ENCODE measurements at regions not wholly inside any gene's neighbourhood (a gene's known extent, or its start where the extent isn't known, plus 50 kb on each side); places are given as distances from the start of the nearest gene placed in this dataset.

- Histone ChIP-seq H3K9me2 (replicated peaks; ENCODE audit: low read depth, low read length) (no peaks in the 10 kb centered on the region), H3K79me2 (ENCODE audit: insufficient read depth, low read length) (no peaks in the 10 kb centered on the region), H3K9me3 (ENCODE audit: insufficient read depth, low read depth, low read length) (no peaks in the 10 kb centered on the region), H4K20me1 (ENCODE audit: insufficient read depth, low read length, poor library complexity, severe bottlenecking) (no peaks in the 10 kb centered on the region), H3K4me3 (ENCODE audit: low read length, poor library complexity, severe bottlenecking) (no peak overlapping the region), H3K36me3 (ENCODE audit: insufficient read depth, low read length) (no peaks in the 10 kb centered on the region), H3F3A (ENCODE audit: low read depth) (no peaks in the 10 kb centered on the region), H2AFZ (ENCODE audit: low read length) (no peak overlapping the region), H3K4me1 (ENCODE audit: insufficient read depth, low read length, poor library complexity, severe bottlenecking) (no peaks in the 10 kb centered on the region), H3K27me3 (ENCODE audit: insufficient read depth, low read length, poor library complexity, severe bottlenecking) (no peaks in the 10 kb centered on the region), H3K4me2 (ENCODE audit: low read depth, low read length, poor library complexity, severe bottlenecking) (no peak overlapping the region), H3K9ac (ENCODE audit: low read depth, low read length, poor library complexity, severe bottlenecking) (no peak overlapping the region)
- TF ChIP-seq EZH2phosphoT487 (IDR thresholded peaks at IDR 0.05; ENCODE audit: borderline replicate concordance) = no peak
- TF ChIP-seq, protein P1, sequence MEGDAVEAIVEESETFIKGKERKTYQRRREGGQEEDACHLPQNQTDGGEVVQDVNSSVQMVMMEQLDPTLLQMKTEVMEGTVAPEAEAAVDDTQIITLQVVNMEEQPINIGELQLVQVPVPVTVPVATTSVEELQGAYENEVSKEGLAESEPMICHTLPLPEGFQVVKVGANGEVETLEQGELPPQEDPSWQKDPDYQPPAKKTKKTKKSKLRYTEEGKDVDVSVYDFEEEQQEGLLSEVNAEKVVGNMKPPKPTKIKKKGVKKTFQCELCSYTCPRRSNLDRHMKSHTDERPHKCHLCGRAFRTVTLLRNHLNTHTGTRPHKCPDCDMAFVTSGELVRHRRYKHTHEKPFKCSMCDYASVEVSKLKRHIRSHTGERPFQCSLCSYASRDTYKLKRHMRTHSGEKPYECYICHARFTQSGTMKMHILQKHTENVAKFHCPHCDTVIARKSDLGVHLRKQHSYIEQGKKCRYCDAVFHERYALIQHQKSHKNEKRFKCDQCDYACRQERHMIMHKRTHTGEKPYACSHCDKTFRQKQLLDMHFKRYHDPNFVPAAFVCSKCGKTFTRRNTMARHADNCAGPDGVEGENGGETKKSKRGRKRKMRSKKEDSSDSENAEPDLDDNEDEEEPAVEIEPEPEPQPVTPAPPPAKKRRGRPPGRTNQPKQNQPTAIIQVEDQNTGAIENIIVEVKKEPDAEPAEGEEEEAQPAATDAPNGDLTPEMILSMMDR (conservative IDR thresholded peaks at IDR 0.05; ENCODE audit: low read length) = no peak
These were observed 109.0 kb downstream of the ACAA2 start for GRCh38 chr18:49704334-49704733.

DNA sequence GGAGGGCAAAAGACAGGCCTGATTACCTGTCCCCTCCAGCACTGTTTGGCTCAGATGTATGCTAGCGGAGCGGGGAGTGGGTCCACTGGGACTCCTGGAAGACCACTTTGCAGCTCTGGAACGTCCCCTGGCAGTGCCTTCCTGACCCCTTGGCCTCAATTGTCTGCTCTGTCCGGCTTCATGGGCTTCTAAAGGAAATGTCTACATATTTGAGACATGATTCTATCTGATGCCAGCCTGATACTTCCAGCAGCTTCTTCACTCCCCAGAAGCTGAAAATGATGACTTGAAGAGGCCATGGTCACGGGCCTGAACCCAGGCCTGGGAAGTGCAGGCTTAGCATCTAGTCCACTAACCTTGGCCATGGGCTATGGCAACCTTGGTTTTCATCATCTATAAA is 112.1 kb downstream of the ACAA2 start:
- no peak overlapping the region for H2AFZ ChIP-seq (ENCODE audit: low read length)
- no peaks in the 10 kb centered on the region for H3K79me2 ChIP-seq (ENCODE audit: insufficient read depth, low read length)
- no peaks in the 10 kb centered on the region for H4K20me1 ChIP-seq (ENCODE audit: insufficient read depth, low read length, poor library complexity, severe bottlenecking)
- H3K36me3 ChIP-seq (ENCODE audit: insufficient read depth, low read length) = no peaks in the 10 kb centered on the region
- H3K4me1 ChIP-seq (ENCODE audit: insufficient read depth, low read length, poor library complexity, severe bottlenecking) = no peaks in the 10 kb centered on the region
- H3K4me3 ChIP-seq (ENCODE audit: low read length, poor library complexity, severe bottlenecking) = no peak overlapping the region
- no peaks in the 10 kb centered on the region for H3K27me3 ChIP-seq (ENCODE audit: insufficient read depth, low read length, poor library complexity, severe bottlenecking)
- no peak overlapping the region for H3K4me2 ChIP-seq (ENCODE audit: low read depth, low read length, poor library complexity, severe bottlenecking)
- no peaks in the 10 kb centered on the region for H3K9me2 ChIP-seq (replicated peaks; ENCODE audit: low read depth, low read length)
- H3K9me3 ChIP-seq (ENCODE audit: insufficient read depth, low read depth, low read length) = no peaks in the 10 kb centered on the region
- TF ChIP-seq, protein P1 (conservative IDR thresholded peaks at IDR 0.05; ENCODE audit: low read length) = no peak
- no peak for TF ChIP-seq EZH2phosphoT487 (IDR thresholded peaks at IDR 0.05; ENCODE audit: borderline replicate concordance)
- H3F3A ChIP-seq (ENCODE audit: low read depth) = no peaks in the 10 kb centered on the region
- no peak overlapping the region for H3K9ac ChIP-seq (ENCODE audit: low read depth, low read length, poor library complexity, severe bottlenecking)

DNA sequence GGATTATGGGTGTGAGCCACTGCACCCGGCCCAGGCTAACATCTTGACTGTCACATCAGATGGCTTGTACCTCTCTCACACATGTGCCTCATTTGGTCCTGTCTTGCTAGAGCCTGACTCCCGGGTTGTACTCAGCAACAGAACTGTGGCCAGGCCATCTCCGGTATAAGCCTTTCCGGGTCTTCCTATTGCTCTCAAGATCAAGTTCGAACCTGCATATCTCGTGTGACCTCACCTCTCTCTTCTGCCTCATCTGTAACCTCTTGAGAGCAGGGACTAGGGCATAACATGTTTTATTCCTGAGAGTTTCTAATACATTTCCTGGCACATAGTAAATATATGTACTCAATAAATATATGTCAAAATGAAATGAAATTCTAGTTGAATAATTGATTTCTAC is 114.0 kb downstream of the ACAA2 start:
- H3K4me3 ChIP-seq (ENCODE audit: low read length, poor library complexity, severe bottlenecking) = no peak overlapping the region
- H3K4me2 ChIP-seq (ENCODE audit: low read depth, low read length, poor library complexity, severe bottlenecking) = no peak overlapping the region

More for the DNA sequence above, 114.0 kb downstream of the ACAA2 start:
- H3K27me3 ChIP-seq (ENCODE audit: insufficient read depth, low read length, poor library complexity, severe bottlenecking) = no peaks in the 10 kb centered on the region
- no peaks in the 10 kb centered on the region for H3K9me2 ChIP-seq (replicated peaks; ENCODE audit: low read depth, low read length)
- H3K79me2 ChIP-seq (ENCODE audit: insufficient read depth, low read length) = no peaks in the 10 kb centered on the region
- H3K4me1 ChIP-seq (ENCODE audit: insufficient read depth, low read length, poor library complexity, severe bottlenecking) = no peaks in the 10 kb centered on the region
- TF ChIP-seq EZH2phosphoT487 (IDR thresholded peaks at IDR 0.05; ENCODE audit: borderline replicate concordance) = no peak
- TF ChIP-seq, protein P1 (conservative IDR thresholded peaks at IDR 0.05; ENCODE audit: low read length) = no peak
- H3F3A ChIP-seq (ENCODE audit: low read depth) = no peaks in the 10 kb centered on the region
- H3K9ac ChIP-seq (ENCODE audit: low read depth, low read length, poor library complexity, severe bottlenecking) = no peak overlapping the region
- no peaks in the 10 kb centered on the region for H3K36me3 ChIP-seq (ENCODE audit: insufficient read depth, low read length)
- H4K20me1 ChIP-seq (ENCODE audit: insufficient read depth, low read length, poor library complexity, severe bottlenecking) = no peaks in the 10 kb centered on the region
- no peaks in the 10 kb centered on the region for H3K9me3 ChIP-seq (ENCODE audit: insufficient read depth, low read depth, low read length)
- H2AFZ ChIP-seq (ENCODE audit: low read length) = no peak overlapping the region
